Subcutaneous abdominal adipose tissue (tissue), 5 donors: ENCODE measurements at regions not wholly inside any gene's neighbourhood (a gene's known extent, or its start where the extent isn't known, plus 50 kb on each side); places are given as distances from the start of the nearest gene placed in this dataset.

ENCODE experiments used
- H3K27ac ChIP-seq: one replicate; pipeline ENCODE4 v1.7.0; 2013; ENCODE audit warnings: low read depth, mild to moderate bottlenecking, inconsistent platforms, low read length, moderate library complexity
- H3K27me3 ChIP-seq, 5 donors: one replicate each; pipeline ENCODE4 v1.7.0; 2013; ENCODE audit warnings: low read length in 5 of 5, inconsistent platforms in 1 of 5; ENCODE audit not compliant: control insufficient read depth in 5 of 5, insufficient read depth in 4 of 5
- H3K36me3 ChIP-seq, 5 donors: one replicate each; pipeline ENCODE4 v1.7.0; 2013; ENCODE audit warnings: low read length in 5 of 5; ENCODE audit not compliant: control insufficient read depth in 5 of 5, insufficient read depth in 5 of 5
- H3K4me1 ChIP-seq, 5 donors: one replicate each; pipeline ENCODE4 v1.7.0; 2013; ENCODE audit warnings: low read length in 5 of 5, mild to moderate bottlenecking in 3 of 5, moderate library complexity in 1 of 5; ENCODE audit not compliant: control insufficient read depth in 5 of 5, insufficient read depth in 5 of 5
- H3K4me3 ChIP-seq, 5 donors: one replicate each; pipeline ENCODE4 v1.7.0; 2013; ENCODE audit warnings: low read length in 5 of 5, low read depth in 1 of 5
- H3K9ac ChIP-seq, 5 donors: one replicate each; pipeline ENCODE4 v1.7.0; 2013; ENCODE audit warnings: low read length in 5 of 5, mild to moderate bottlenecking in 4 of 5, moderate library complexity in 3 of 5
- H3K9me3 ChIP-seq, 5 donors: one replicate each; pipeline ENCODE4 v1.7.0; 2013; ENCODE audit warnings: low read length in 5 of 5; ENCODE audit not compliant: control insufficient read depth in 5 of 5
- donor health status: healthy.
- donor health status: healthy.
- donor health status: healthy.
- donor health status: healthy.
- donor health status: healthy.

DNA sequence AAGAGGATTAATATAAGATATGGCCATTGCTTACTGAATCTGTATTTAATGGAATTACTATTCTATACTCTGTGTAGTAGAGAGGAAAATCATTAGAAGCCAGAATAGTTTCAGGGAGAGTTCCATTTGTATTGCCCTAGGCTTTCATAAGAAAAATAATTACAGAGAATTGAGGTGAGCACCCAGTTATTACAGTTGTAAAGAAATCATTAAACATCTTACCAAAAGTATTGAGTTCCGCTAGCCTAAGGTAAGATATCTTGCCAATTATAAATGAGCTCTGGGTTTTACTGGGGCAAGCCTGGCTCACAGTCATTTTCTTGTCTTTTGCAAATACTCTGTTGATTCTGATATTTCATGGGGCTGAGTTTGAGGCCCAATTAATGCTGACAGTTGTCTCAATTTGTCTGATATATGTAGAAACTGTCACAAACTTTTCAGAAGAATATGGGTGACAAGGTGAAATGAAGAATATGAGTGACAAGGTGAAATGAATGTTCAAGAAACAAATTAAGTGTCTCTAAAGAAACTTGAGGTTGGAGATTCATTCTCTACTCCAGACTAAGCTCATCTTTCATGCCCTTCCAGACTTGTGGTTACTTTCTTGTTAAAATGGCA lies 127.8 kb downstream of the PTGER3 start:
- H3K4me3 ChIP-seq, result no peak overlapping the region
- peaks cover 0 to 21% (median 16%) of the 10 kb centered on the region in 5 donors for H3K9me3 ChIP-seq
- no peak overlapping the region for H3K9ac ChIP-seq
- H3K27ac ChIP-seq, result no peak overlapping the region
- no peaks in the 10 kb centered on the region for H3K27me3 ChIP-seq
- no peaks in the 10 kb centered on the region for H3K36me3 ChIP-seq
- H3K4me1 ChIP-seq, result peaks cover 0 to 21% (median 7%) of the 10 kb centered on the region in 5 donors
